Limb (tissue), 2 donors: ENCODE measurements at regions not wholly inside any gene's neighbourhood (a gene's known extent, or its start where the extent isn't known, plus 50 kb on each side); places are given as distances from the start of the nearest gene placed in this dataset.
"Not testable (repeated sequence)": the region's sequence is repeated elsewhere in the genome, so short reads cannot be mapped to it uniquely, and the experiment has no call there.

ENCODE experiments used
- DNase-seq, 2 donors: peaks; one replicate each; pipeline ENCODE4 v3.0.0-alpha.2; 2016; ENCODE audit errors: extremely low spot score in 2 of 2

GRCh38 chr12:89069431-89069830 lies 282.9 kb downstream of the DUSP6 start:
- no peak for DNase-seq

- no peak for DNase-seq
Observed at GRCh38 chr12:89067421-89068187, 284.7 kb downstream of the DUSP6 start.

GRCh38 chr12:89064780-89065179 lies 287.5 kb downstream of the DUSP6 start:
- DNase-seq, result no peak

GRCh38 chr12:89064151-89064550 lies 288.1 kb downstream of the DUSP6 start:
- no peak for DNase-seq

GRCh38 chr12:89062996-89063395 lies 289.3 kb downstream of the DUSP6 start:
- no peak for DNase-seq

- DNase-seq, result peak in 1 of 2 donors; percentile 39
Observed at GRCh38 chr12:89059721-89060541, 292.4 kb downstream of the DUSP6 start.

GRCh38 chr12:89059056-89059455 lies 293.2 kb downstream of the DUSP6 start:
- no peak for DNase-seq

- DNase-seq, result no peak
Observed at GRCh38 chr12:89058402-89058801, 293.9 kb downstream of the DUSP6 start.

GRCh38 chr12:89053817-89054216 lies 298.5 kb downstream of the DUSP6 start:
- not testable (repeated sequence) for DNase-seq

GRCh38 chr12:89051065-89051677 lies 301.1 kb downstream of the DUSP6 start:
- DNase-seq, result peak in 1 of 2 donors; percentile 63

- DNase-seq, result no peak
Observed at GRCh38 chr12:89047856-89048418, 304.4 kb downstream of the DUSP6 start.

GRCh38 chr12:89041078-89041477 lies 311.2 kb downstream of the DUSP6 start:
- DNase-seq, result no peak

GRCh38 chr12:89040146-89040964 lies 311.9 kb downstream of the DUSP6 start:
- DNase-seq, result peak in 1 of 2 donors; percentile 46

GRCh38 chr12:89038831-89039512 lies 313.3 kb downstream of the DUSP6 start:
- DNase-seq, result no peak

- DNase-seq, result no peak
Observed at GRCh38 chr12:89033062-89033461, 319.2 kb downstream of the DUSP6 start.

GRCh38 chr12:89029961-89030360 lies 322.3 kb downstream of the DUSP6 start:
- no peak for DNase-seq

- DNase-seq, result no peak
Observed at GRCh38 chr12:89024580-89024979, 327.7 kb downstream of the DUSP6 start.

- DNase-seq, result no peak
Observed at GRCh38 chr12:89023936-89024335, 328.4 kb downstream of the DUSP6 start.

- DNase-seq, result no peak
Observed at GRCh38 chr12:89020689-89021088, 331.6 kb downstream of the DUSP6 start.

GRCh38 chr12:89020121-89020480 lies 332.2 kb downstream of the DUSP6 start:
- no peak for DNase-seq
